HCT116 (cell line): ENCODE measurements at regions not wholly inside any gene's neighbourhood (a gene's known extent, or its start where the extent isn't known, plus 50 kb on each side); places are given as distances from the start of the nearest gene placed in this dataset.

Experiments
- ATAC-seq: fragments of 200-7000 bp; cut with Tn5 transposase; 2 replicates; pipeline ENCODE4 v1.9.1; 2020; ENCODE audit warnings: mild to moderate bottlenecking, moderate library complexity
- BruUV-seq: library from RNA; stranded (reverse); fragments of 400-500 nt; replicated peaks from 2 replicates; lab custom pipeline; 2021; lab: Mats Ljungman, UMichigan
- CTCF ChIA-PET: fragments of 300-600 bp; sonication (Branson Sonifier 250); formaldehyde crosslinking; loops from one replicate; lab custom pipeline; 2021; ENCODE audit warnings: antibody characterized with exemption; lab: Charles Lee
- POLR2A ChIA-PET: fragments of 300-600, 350-600 bp; sonication (Branson Sonifier 250); formaldehyde crosslinking; loops from one replicate; lab custom pipeline; 2021; ENCODE audit warnings: antibody characterized with exemption; lab: Charles Lee
- RAD21 ChIA-PET, 2 experiments: fragments of 300-600 bp; sonication (Branson Sonifier 250); formaldehyde crosslinking; loops; one replicate each; lab custom pipeline; 2023; ENCODE audit warnings: low total read pairs in 2 of 2; ENCODE audit not compliant: uncharacterized antibody in 2 of 2, unreplicated experiment in 2 of 2, low non-redundant PET in 1 of 2; lab: Charles Lee
- DNase-seq: peaks from one replicate; pipeline ENCODE4 v3.0.0-alpha.2; 2010; ENCODE audit warnings: low read depth, low spot score
- H2AFZ ChIP-seq: fragments of 200-600 bp; shearing (Covaris generic), sonication (generic); 2 replicates; pipeline ENCODE4 v1.6.1; 2017; ENCODE audit warnings: low read depth, mixed run types, mixed read lengths, antibody characterized with exemption, low read length; ENCODE audit not compliant: poor library complexity, severe bottlenecking
- H3K27ac ChIP-seq: 2 replicates; pipeline ENCODE4 v1.5.1; 2012; ENCODE audit warnings: low read depth, low read length
- H3K27me3 ChIP-seq: fragments of 200-600 bp; sonication (generic); 2 replicates; pipeline ENCODE4 v1.6.1; 2016; ENCODE audit warnings: mixed run types, low read length, mixed read lengths; ENCODE audit not compliant: insufficient read depth
- H3K36me3 ChIP-seq, 2 experiments: fragments of 200-500 bp in 1 of 2; fragments of 200-600 bp in 1 of 2; sonication (Bioruptor generic) in 1 of 2; sonication (generic) in 1 of 2; 2 replicates each; pipeline versions ENCODE4 v1.5.1 to v1.6.1; 2014 to 2016; ENCODE audit warnings: low read length in 2 of 2, inconsistent platforms in 1 of 2, mixed read lengths in 1 of 2, mixed run types in 1 of 2; ENCODE audit not compliant: insufficient read depth in 2 of 2, control insufficient read depth in 1 of 2
- H3K4me1 ChIP-seq, 2 experiments: fragments of 200-600 bp in 1 of 2; sonication (generic) in 1 of 2; 2 replicates each; pipeline versions ENCODE4 v1.5.1 to v1.6.1; 2012 to 2017; ENCODE audit warnings: low read length in 2 of 2, inconsistent platforms in 1 of 2, mild to moderate bottlenecking in 1 of 2, mixed read lengths in 1 of 2, mixed run types in 1 of 2, moderate library complexity in 1 of 2; ENCODE audit not compliant: insufficient read depth in 2 of 2, control insufficient read depth in 1 of 2
- H3K4me2 ChIP-seq: fragments of 200-600 bp; sonication (generic); 2 replicates; pipeline ENCODE4 v1.6.1; 2017; ENCODE audit warnings: mixed run types, low read length, mixed read lengths
- H3K4me3 ChIP-seq, 2 experiments: fragments of 200-600 bp in 1 of 2; sonication (generic) in 1 of 2; replicated peaks in 1 of 2; 2 replicates each; pipeline ENCODE4 v1.5.1; 2011 to 2016; ENCODE audit warnings: low read length in 2 of 2, control low read depth in 1 of 2, low read depth in 1 of 2, mild to moderate bottlenecking in 1 of 2, mixed read lengths in 1 of 2, mixed run types in 1 of 2
- H3K79me2 ChIP-seq: fragments of 200-600 bp; sonication (generic); 2 replicates; pipeline ENCODE4 v1.6.1; 2017; ENCODE audit warnings: mild to moderate bottlenecking, mixed run types, low read length, moderate library complexity, mixed read lengths; ENCODE audit not compliant: insufficient read depth
- H3K9ac ChIP-seq: fragments of 200-600 bp; sonication (generic); 2 replicates; pipeline ENCODE4 v1.6.1; 2016; ENCODE audit warnings: low read length, mixed read lengths
- H3K9me2 ChIP-seq: fragments of 200-600 bp; sonication (generic), shearing (Covaris generic); 2 replicates; pipeline ENCODE4 v1.6.1; 2017; ENCODE audit warnings: mixed run types, mild to moderate bottlenecking, moderate library complexity; ENCODE audit not compliant: insufficient read depth
- H3K9me3 ChIP-seq, 2 experiments: fragments of 200-500 bp in 1 of 2; fragments of 200-600 bp in 1 of 2; sonication (Bioruptor generic) in 1 of 2; sonication (generic) in 1 of 2; 2 replicates each; pipeline ENCODE4 v1.6.1; 2014 to 2017; ENCODE audit warnings: low read length in 2 of 2, mixed read lengths in 2 of 2, inconsistent platforms in 1 of 2, low read depth in 1 of 2, mild to moderate bottlenecking in 1 of 2, mixed run types in 1 of 2, moderate library complexity in 1 of 2; ENCODE audit not compliant: control insufficient read depth in 1 of 2, insufficient read depth in 1 of 2
- H4K20me1 ChIP-seq: fragments of 200-600 bp; sonication (generic), shearing (Covaris generic); 2 replicates; pipeline ENCODE4 v1.6.1; 2017; ENCODE audit warnings: mixed run types, mild to moderate bottlenecking, moderate library complexity; ENCODE audit not compliant: insufficient read depth
- CBX3 ChIP-seq: IDR thresholded peaks from 2 replicates; pipeline ENCODE4 v1.6.1; 2012; ENCODE audit warnings: low read depth
- EGR1 ChIP-seq: IDR thresholded peaks from 2 replicates; pipeline ENCODE4 v1.6.1; 2012; ENCODE audit warnings: low read depth
- ELF1 ChIP-seq: IDR thresholded peaks from 2 replicates; pipeline ENCODE4 v1.6.1; 2012; ENCODE audit warnings: low read depth, borderline replicate concordance
- EZH2 ChIP-seq: fragments of 200-600 bp; sonication (generic); IDR thresholded peaks from 2 replicates; pipeline ENCODE4 v1.6.1; 2017; ENCODE audit warnings: antibody characterized with exemption, mixed run types
- EZH2phosphoT487 ChIP-seq: fragments of 200-600 bp; IDR thresholded peaks from 2 replicates; pipeline ENCODE4 v1.6.1; 2018; ENCODE audit warnings: antibody characterized with exemption, borderline replicate concordance
- JUND ChIP-seq: IDR thresholded peaks from 2 replicates; pipeline ENCODE4 v1.6.1; 2012
- MAX ChIP-seq: IDR thresholded peaks from 2 replicates; pipeline ENCODE4 v1.6.1; 2012
- POLR2AphosphoS5 ChIP-seq: IDR thresholded peaks from 2 replicates; pipeline ENCODE4 v1.6.1; 2011; ENCODE audit warnings: mild to moderate bottlenecking, low read depth, low read length, moderate library complexity
- REST ChIP-seq: IDR thresholded peaks from 2 replicates; pipeline ENCODE4 v1.6.1; 2012; ENCODE audit warnings: low read depth
- SP1 ChIP-seq: IDR thresholded peaks from 2 replicates; pipeline ENCODE4 v1.6.1; 2012; ENCODE audit warnings: low read depth
- SRF ChIP-seq: IDR thresholded peaks from 2 replicates; pipeline ENCODE4 v1.6.1; 2012; ENCODE audit warnings: low read depth
- TCF7L2 ChIP-seq: IDR thresholded peaks from 2 replicates; pipeline ENCODE4 v1.7.0; 2011; ENCODE audit warnings: borderline replicate concordance, inconsistent platforms; ENCODE audit not compliant: insufficient read depth, insufficient read length; ENCODE audit errors: extremely low read depth
- ZBTB33 ChIP-seq: IDR thresholded peaks from 2 replicates; pipeline ENCODE4 v1.6.1; 2011; ENCODE audit warnings: mild to moderate bottlenecking, low read length, moderate library complexity; ENCODE audit not compliant: insufficient replicate concordance; ENCODE audit errors: extremely low read depth
- ZNF274 ChIP-seq: fragments of 200-500 bp; sonication (Bioruptor generic); IDR thresholded peaks from 2 replicates; pipeline ENCODE4 v1.6.1; 2014; ENCODE audit warnings: mild to moderate bottlenecking, low read depth, low read length, inconsistent platforms
- intact Hi-C: fragments of 100-400 bp; cut with micrococcal nuclease; formaldehyde crosslinking; loops from 2 replicates; pipeline ENCODE4 v1.10.0; 2022
- TF ChIP-seq, protein P1 (sequence below): IDR thresholded peaks from 2 replicates; pipeline ENCODE4 v1.6.1; 2012
- TF ChIP-seq, protein P2 (sequence below), 3 experiments: fragments of 200-600 bp in 1 of 3; sonication (generic) in 1 of 3; IDR thresholded peaks in 2 of 3; conservative IDR thresholded peaks in 1 of 3; 2 replicates each; pipeline ENCODE4 v1.5.1; 2012 to 2017; ENCODE audit warnings: low read depth in 2 of 3, low read length in 2 of 3, antibody characterized with exemption in 1 of 3, borderline replicate concordance in 1 of 3, control low read depth in 1 of 3, mild to moderate bottlenecking in 1 of 3, mixed read lengths in 1 of 3, mixed run types in 1 of 3, moderate library complexity in 1 of 3; ENCODE audit not compliant: insufficient read depth in 1 of 3

GRCh38 chr1:115458426-115459114 is 120.5 kb upstream of the NGF start:
- no peak overlapping the region for H3K27ac ChIP-seq
- no peak overlapping the region for H3K4me2 ChIP-seq
- no peak for DNase-seq
- H2AFZ ChIP-seq, result no peak overlapping the region
- BruUV-seq, result no TSS peak
- H3K4me3 ChIP-seq, result no peak overlapping the region
- TF ChIP-seq REST (no peak), MAX (no peak), CBX3 (no peak), EZH2phosphoT487 (no peak), SRF (no peak), SP1 (no peak), POLR2AphosphoS5 (no peak), EGR1 (no peak), ELF1 (no peak), JUND (no peak), TCF7L2 (no peak), ZBTB33 (no peak), EZH2 (no peak), ZNF274 (no peak)
- TF ChIP-seq, protein P1, sequence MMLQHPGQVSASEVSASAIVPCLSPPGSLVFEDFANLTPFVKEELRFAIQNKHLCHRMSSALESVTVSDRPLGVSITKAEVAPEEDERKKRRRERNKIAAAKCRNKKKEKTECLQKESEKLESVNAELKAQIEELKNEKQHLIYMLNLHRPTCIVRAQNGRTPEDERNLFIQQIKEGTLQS, result no peak
- TF ChIP-seq, protein P2, sequence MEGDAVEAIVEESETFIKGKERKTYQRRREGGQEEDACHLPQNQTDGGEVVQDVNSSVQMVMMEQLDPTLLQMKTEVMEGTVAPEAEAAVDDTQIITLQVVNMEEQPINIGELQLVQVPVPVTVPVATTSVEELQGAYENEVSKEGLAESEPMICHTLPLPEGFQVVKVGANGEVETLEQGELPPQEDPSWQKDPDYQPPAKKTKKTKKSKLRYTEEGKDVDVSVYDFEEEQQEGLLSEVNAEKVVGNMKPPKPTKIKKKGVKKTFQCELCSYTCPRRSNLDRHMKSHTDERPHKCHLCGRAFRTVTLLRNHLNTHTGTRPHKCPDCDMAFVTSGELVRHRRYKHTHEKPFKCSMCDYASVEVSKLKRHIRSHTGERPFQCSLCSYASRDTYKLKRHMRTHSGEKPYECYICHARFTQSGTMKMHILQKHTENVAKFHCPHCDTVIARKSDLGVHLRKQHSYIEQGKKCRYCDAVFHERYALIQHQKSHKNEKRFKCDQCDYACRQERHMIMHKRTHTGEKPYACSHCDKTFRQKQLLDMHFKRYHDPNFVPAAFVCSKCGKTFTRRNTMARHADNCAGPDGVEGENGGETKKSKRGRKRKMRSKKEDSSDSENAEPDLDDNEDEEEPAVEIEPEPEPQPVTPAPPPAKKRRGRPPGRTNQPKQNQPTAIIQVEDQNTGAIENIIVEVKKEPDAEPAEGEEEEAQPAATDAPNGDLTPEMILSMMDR (IDR thresholded peaks at IDR 0.05 in 2 of 3, conservative IDR thresholded peaks at IDR 0.05 in 1 of 3; ENCODE audit: borderline replicate concordance in 1 of 3, insufficient read depth in 1 of 3, low read depth in 2 of 3, low read length in 2 of 3), result no peak
- TF ChIP-seq, all 23 proteins: peak for 0
- H3K9me2 ChIP-seq, result no peaks in the 10 kb centered on the region
- H3K36me3 ChIP-seq, result no peaks in the 10 kb centered on the region
- ChIA-PET POLR2A (no interaction called here), RAD21 (no interaction called here), CTCF (interaction anchor here (1.4 kb wide), 1 partner anchor 11 kb away, joined by 4 read pairs; no protein-coding TSS in a partner anchor)
- ATAC-seq, result no peak
- H4K20me1 ChIP-seq, result no peaks in the 10 kb centered on the region
- no peaks in the 10 kb centered on the region for H3K9me3 ChIP-seq
- no peak overlapping the region for H3K9ac ChIP-seq
- H3K27me3 ChIP-seq, result no peaks in the 10 kb centered on the region
- intact Hi-C loops, result no loop called here
- H3K4me1 ChIP-seq, result peaks cover 0 to 9% of the 10 kb centered on the region in 2 experiments; a peak in 2 of 4 replicates
- no peaks in the 10 kb centered on the region for H3K79me2 ChIP-seq
